B cell (primary cell): ENCODE measurements at regions not wholly inside any gene's neighbourhood (a gene's known extent, or its start where the extent isn't known, plus 50 kb on each side); places are given as distances from the start of the nearest gene placed in this dataset.
A peak's percentile ranks its signal among the peaks of the same experiment; 100 is the strongest.

Experiments
- ATAC-seq: fragments of 200-7000 bp; cut with Tn5 transposase; one replicate; pipeline ENCODE4 v1.10.0; 2021; ENCODE audit warnings: low read depth, mild to moderate bottlenecking, moderate number of reproducible peaks, moderate library complexity
- CTCF ChIA-PET: fragments of 350-600 bp; sonication (Branson Sonifier 250); formaldehyde crosslinking; loops from one replicate; lab custom pipeline; 2021; ENCODE audit warnings: antibody characterized with exemption, inconsistent platforms; lab: Charles Lee
- POLR2A ChIA-PET: fragments of 350-600 bp; sonication (Branson Sonifier 250); formaldehyde crosslinking; loops from one replicate; lab custom pipeline; 2021; ENCODE audit warnings: antibody characterized with exemption; lab: Charles Lee
- DNase-seq: peaks from one replicate; pipeline ENCODE4 v3.0.0; 2013
- H2AFZ ChIP-seq: 2 replicates; pipeline ENCODE4 v1.6.1; 2012; ENCODE audit warnings: mild to moderate bottlenecking, low read depth, low read length; ENCODE audit not compliant: insufficient read depth, poor library complexity, severe bottlenecking
- H3K27ac ChIP-seq, 2 donors: 1 replicate in 1 of 2; 2 replicates in 1 of 2; pipeline ENCODE4 v1.5.1; 2012 to 2013; ENCODE audit warnings: low read length in 2 of 2, mild to moderate bottlenecking in 2 of 2, moderate library complexity in 1 of 2
- H3K27me3 ChIP-seq, 4 experiments: fragments of 200-600 bp in 1 of 4; sonication (generic) in 1 of 4; replicated peaks in 1 of 4; 1 replicate in 2 of 4; 2 replicates in 2 of 4; pipeline versions ENCODE4 v1.6.1 to v1.7.0; 2013 to 2016; ENCODE audit warnings: low read length in 3 of 4, mild to moderate bottlenecking in 2 of 4, mixed read lengths in 1 of 4, moderate library complexity in 1 of 4; ENCODE audit not compliant: insufficient read depth in 4 of 4, control insufficient read depth in 3 of 4; ENCODE audit errors: control extremely low read depth in 1 of 4
- H3K36me3 ChIP-seq, 2 experiments: replicated peaks in 1 of 2; 1 replicate in 1 of 2; 2 replicates in 1 of 2; pipeline versions ENCODE4 v1.6.1 to v1.7.1; 2013; ENCODE audit warnings: low read length in 1 of 2; ENCODE audit not compliant: insufficient read depth in 2 of 2, control insufficient read depth in 1 of 2; ENCODE audit errors: control extremely low read depth in 1 of 2, extremely low read depth in 1 of 2
- H3K4me1 ChIP-seq, 2 donors: fragments of 200-600 bp in 1 of 2; sonication (generic) in 1 of 2; 1 replicate in 1 of 2; 2 replicates in 1 of 2; pipeline versions ENCODE4 v1.5.1 to v1.6.1; 2013 to 2017; ENCODE audit warnings: low read length in 2 of 2; ENCODE audit not compliant: control insufficient read depth in 2 of 2, insufficient read depth in 2 of 2
- H3K4me2 ChIP-seq: replicated peaks from 2 replicates; pipeline ENCODE3; 2012; ENCODE audit warnings: mild to moderate bottlenecking, low read depth, low read length; ENCODE audit not compliant: poor library complexity, severe bottlenecking
- H3K4me3 ChIP-seq, 5 experiments: fragments of 200-600 bp in 1 of 5; sonication (generic) in 1 of 5; 1 replicate in 3 of 5; 2 replicates in 2 of 5; pipeline versions ENCODE4 v1.5.1 to v1.7.0; 2011 to 2016; ENCODE audit warnings: low read length in 4 of 5, mild to moderate bottlenecking in 4 of 5, low read depth in 2 of 5, control low read depth in 1 of 5, moderate library complexity in 1 of 5; ENCODE audit not compliant: insufficient read depth in 1 of 5; ENCODE audit errors: control extremely low read depth in 1 of 5, extremely low read depth in 1 of 5
- H3K79me2 ChIP-seq: fragments of 200-600 bp; sonication (generic); one replicate; pipeline ENCODE4 v1.6.0; 2016; ENCODE audit warnings: low read length; ENCODE audit not compliant: control insufficient read depth, insufficient read depth
- H3K9ac ChIP-seq: fragments of 200-600 bp; sonication (generic); 2 replicates; pipeline ENCODE4 v1.6.1; 2017; ENCODE audit warnings: mild to moderate bottlenecking, low read length, moderate library complexity
- H3K9me3 ChIP-seq, 3 donors: one replicate each; pipeline versions ENCODE4 v1.6.1 to v1.7.1; 2013; ENCODE audit warnings: low read length in 2 of 3; ENCODE audit not compliant: control insufficient read depth in 2 of 3, insufficient read depth in 1 of 3; ENCODE audit errors: control extremely low read depth in 1 of 3
- H4K20me1 ChIP-seq: 2 replicates; pipeline ENCODE4 v1.6.0; 2012; ENCODE audit warnings: mild to moderate bottlenecking, low read length; ENCODE audit not compliant: insufficient read depth, control insufficient read depth, poor library complexity, severe bottlenecking
- H3K27ac Mint-ChIP-seq: one replicate; pipeline ENCODE4 v1.8.0; 2021; ENCODE audit warnings: mixed read lengths
- H3K27me3 Mint-ChIP-seq: one replicate; pipeline ENCODE4 v1.8.0; 2021; ENCODE audit warnings: mixed read lengths
- H3K4me1 Mint-ChIP-seq: one replicate; pipeline ENCODE4 v1.8.0; 2021; ENCODE audit warnings: mixed read lengths
- H3K4me3 Mint-ChIP-seq: one replicate; pipeline ENCODE4 v1.8.0; 2021; ENCODE audit warnings: mixed read lengths
- H3K9me3 Mint-ChIP-seq: one replicate; pipeline ENCODE4 v1.8.0; 2022; ENCODE audit warnings: mixed read lengths; ENCODE audit not compliant: insufficient read depth
- CTCF ChIP-seq: fragments of 200-600 bp; IDR thresholded peaks from one replicate; pipeline ENCODE4 v1.8.0; 2022; ENCODE audit warnings: antibody characterized with exemption, mild to moderate bottlenecking
- EZH2 ChIP-seq: IDR thresholded peaks from 2 replicates; pipeline ENCODE4 v1.6.1; 2012; ENCODE audit warnings: borderline replicate concordance, low read depth, mild to moderate bottlenecking, moderate library complexity, low read length; ENCODE audit not compliant: insufficient read depth, poor library complexity, severe bottlenecking
- WGBS: methylation state at CpG from one replicate; pipeline ENCODE4 v1.1.5; 2013; ENCODE audit warnings: missing lambda C conversion rate; ENCODE audit not compliant: insufficient coverage; 5-methylcytosine and 5-hydroxymethylcytosine counted together
- intact Hi-C: fragments of 100-400 bp; cut with micrococcal nuclease; formaldehyde crosslinking; loops from one replicate; pipeline ENCODE4 v1.10.0; 2022

DNA sequence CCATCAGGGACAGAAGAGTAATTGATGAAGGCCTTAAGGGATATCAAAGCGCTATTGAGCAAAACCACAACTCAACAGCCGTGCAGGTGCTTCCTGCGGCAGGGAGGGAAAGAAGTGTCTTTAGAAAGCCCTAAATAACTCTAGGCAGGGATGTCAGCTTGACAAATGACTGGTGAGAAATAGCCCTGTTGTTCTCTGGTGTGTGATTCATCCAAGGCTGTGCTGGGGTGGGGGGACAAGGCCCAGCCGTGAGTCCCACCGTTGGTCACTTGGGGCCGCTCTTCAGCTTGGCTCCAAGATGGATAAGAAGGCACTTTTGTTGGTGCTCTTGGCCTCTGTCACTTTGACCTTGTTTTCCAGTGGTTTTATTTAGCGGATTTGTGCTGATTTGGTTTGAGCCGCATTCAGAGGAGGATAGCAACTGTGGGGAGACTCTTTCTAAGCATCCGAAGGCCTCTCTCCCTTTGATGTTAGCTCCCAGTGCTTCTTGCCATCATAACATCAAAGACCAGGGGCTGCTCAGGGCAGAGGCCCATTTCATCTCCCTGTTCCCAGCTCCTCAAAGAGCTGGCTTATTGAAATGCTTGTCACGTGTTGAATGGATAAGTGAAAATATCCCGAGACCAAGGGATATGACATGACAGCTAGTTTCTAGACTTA is 130.3 kb upstream of the SERP2 start:
- Histone ChIP-seq H3K27me3 (peaks cover 0 to 4% (median 0%) of the 10 kb centered on the region in 4 experiments), H3K4me2 (no peak overlapping the region), H3K9ac (no peak overlapping the region), H3K4me1 (peaks cover 0 to 5% of the 10 kb centered on the region in 2 donors), H3K36me3 (no peaks in the 10 kb centered on the region), H3K79me2 (no peaks in the 10 kb centered on the region), H2AFZ (no peak overlapping the region), H3K9me3 (no peaks in the 10 kb centered on the region), H3K27ac (no peak overlapping the region), H3K4me3 (no peak overlapping the region), H4K20me1 (no peaks in the 10 kb centered on the region)
- peak; percentile 86 for ATAC-seq
- POLR2A ChIA-PET = interaction anchor here (1.1 kb wide), 1 partner anchor 194 kb away, joined by 4 read pairs; no protein-coding TSS in a partner anchor
- no peak for TF ChIP-seq EZH2
- peak; percentile 60 for TF ChIP-seq CTCF
- Mint-ChIP-seq H3K4me1 (peaks cover 7% of the 10 kb centered on the region), H3K4me3 (no peak overlapping the region), H3K9me3 (no peaks in the 10 kb centered on the region), H3K27me3 (peaks cover 8% of the 10 kb centered on the region), H3K27ac (peak overlapping the region; percentile 18)
- intact Hi-C loops = loop anchor here (1.0 kb wide), 1 partner anchor 195 kb away; no protein-coding TSS in a partner anchor
- DNase-seq = peak; percentile 56
- 19% methylated on average over 6 of the region's 11 CpGs for WGBS
- CTCF ChIA-PET = interaction anchor here (0.6 to 6.8 kb wide), 12 partner anchors 8 to 1294 kb away, joined by 3 to 81 read pairs (median 3); no protein-coding TSS in a partner anchor

DNA sequence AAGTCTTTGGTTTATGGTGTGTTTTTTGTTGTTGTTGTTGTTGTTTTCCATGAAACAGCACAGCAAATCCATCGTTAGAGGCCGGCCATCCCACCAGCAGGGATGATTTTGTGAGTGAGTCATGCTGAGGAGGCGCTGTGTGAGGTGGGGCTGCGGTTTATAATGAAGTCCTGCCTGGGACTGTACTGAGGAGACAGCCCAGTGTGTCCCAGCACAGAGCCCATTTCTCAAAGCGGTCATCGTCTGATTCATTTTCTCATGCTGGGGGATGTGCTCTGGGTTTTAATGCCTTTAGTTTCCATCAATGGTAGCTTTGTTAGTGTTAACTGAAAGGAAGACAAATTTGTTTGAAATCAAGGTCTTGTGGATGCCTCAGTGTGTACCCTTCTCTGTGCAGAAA is 129.3 kb upstream of the SERP2 start:
- Histone ChIP-seq H3K4me1 (peaks cover 0 to 5% of the 10 kb centered on the region in 2 donors), H3K27ac (no peak overlapping the region), H4K20me1 (no peaks in the 10 kb centered on the region), H3K79me2 (no peaks in the 10 kb centered on the region), H2AFZ (no peak overlapping the region), H3K4me3 (no peak overlapping the region), H3K4me2 (no peak overlapping the region), H3K9me3 (no peaks in the 10 kb centered on the region), H3K9ac (no peak overlapping the region), H3K36me3 (no peaks in the 10 kb centered on the region), H3K27me3 (peaks cover 0 to 4% (median 0%) of the 10 kb centered on the region in 4 experiments)
- peaks cover 7% of the 10 kb centered on the region for H3K4me1 Mint-ChIP-seq
- no peaks in the 10 kb centered on the region for H3K9me3 Mint-ChIP-seq
- POLR2A ChIA-PET = no interaction called here
- no peak overlapping the region for H3K4me3 Mint-ChIP-seq
- DNase-seq (no peak), ATAC-seq (no peak)
- intact Hi-C loops = no loop called here
- WGBS = 95% methylated on average over 6 of the region's 6 CpGs
- TF ChIP-seq CTCF (no peak), EZH2 (no peak)
- H3K27ac Mint-ChIP-seq = no peak overlapping the region
- H3K27me3 Mint-ChIP-seq = peaks cover 8% of the 10 kb centered on the region
- CTCF ChIA-PET = interaction anchor here (0.9 to 6.8 kb wide), 5 partner anchors 11 to 338 kb away, joined by 3 to 81 read pairs (median 4); no protein-coding TSS in a partner anchor
